HG03378 (cell line): ENCODE measurements at regions not wholly inside any gene's neighbourhood (a gene's known extent, or its start where the extent isn't known, plus 50 kb on each side); places are given as distances from the start of the nearest gene placed in this dataset.

Experiments
- ATAC-seq: cut with Tn5 transposase; IDR thresholded peaks from one replicate; pipeline ENCODE4 v1.9.1; 2021; ENCODE audit warnings: mild to moderate bottlenecking, moderate library complexity; ENCODE audit not compliant: unreplicated experiment

DNA sequence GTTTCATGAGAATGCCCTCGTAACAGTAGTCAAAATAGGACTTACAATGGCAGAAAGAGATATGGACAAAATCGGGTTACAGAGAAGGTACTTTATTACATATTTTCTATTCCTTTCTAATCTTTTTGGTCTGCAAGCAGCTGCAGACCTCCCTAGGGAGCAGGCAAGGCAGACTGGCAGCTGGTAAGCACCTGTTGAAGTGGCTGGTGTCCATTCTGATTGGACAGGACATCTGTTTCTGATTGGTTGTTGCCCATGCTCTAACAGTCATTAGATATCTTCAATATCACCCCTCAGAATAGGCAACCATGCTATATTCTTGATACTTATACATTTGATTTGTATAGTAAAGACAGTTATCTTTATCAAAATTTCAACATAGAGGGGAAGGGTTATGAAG, 606.3 kb downstream of the KCNJ2 start:
- no peak for ATAC-seq

DNA sequence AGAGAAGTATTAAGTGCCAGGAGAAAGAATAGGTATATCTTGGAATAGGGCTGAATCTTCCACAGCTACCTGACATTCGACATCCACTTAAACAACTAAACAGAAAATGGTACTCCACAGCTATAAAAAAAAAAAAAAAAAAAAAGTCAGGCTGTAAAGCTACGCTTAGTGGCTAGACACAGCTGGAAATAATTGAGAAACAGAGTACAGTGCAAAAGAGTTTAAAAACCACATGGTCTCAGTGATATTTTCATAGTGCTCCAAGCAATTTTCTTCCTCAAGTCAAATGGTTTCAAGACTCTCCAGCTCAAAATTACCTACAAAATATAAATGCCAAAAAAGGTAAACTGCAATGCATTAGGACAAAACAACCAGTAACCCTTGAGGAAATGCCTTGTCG, 607.1 kb downstream of the KCNJ2 start:
- no peak for ATAC-seq

DNA sequence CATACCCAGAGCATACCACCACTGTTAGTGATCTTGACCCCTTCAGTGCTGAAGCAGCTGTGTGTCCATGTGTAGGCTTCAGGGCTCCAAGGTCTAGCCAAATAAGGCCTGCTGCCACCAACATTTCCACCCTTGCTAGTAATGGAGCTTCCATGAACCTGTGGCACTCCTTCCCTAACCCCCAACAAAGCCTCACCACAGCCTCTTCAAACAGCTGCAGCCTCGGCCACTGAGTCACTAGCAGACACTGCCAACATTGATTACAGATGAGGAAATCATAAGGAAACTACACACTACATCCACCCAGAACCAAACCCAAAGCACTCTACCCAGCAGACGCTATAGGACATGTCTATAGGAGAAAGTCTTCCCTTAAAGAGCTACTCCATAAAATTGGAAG, 610.7 kb downstream of the KCNJ2 start:
- no peak for ATAC-seq

DNA sequence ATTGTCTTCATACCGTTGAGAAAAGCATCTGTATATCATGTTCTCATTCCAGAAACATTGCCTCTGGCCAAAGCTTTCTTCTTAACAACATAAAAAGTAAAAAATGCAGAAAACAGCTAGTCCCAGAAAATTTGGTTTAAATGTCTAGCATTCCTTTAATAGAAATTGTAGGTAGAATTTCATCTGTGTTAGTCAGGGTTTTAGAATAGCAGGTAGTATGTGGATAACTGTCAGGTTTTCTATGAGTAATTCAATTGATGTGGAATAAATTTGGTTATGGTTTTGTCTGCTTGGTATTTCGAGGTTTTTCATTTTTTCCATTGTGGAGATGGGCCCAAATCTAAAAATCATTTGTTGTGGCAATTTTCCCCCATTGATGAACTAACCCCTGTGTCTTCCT, 616.7 kb downstream of the KCNJ2 start:
- no peak for ATAC-seq

DNA sequence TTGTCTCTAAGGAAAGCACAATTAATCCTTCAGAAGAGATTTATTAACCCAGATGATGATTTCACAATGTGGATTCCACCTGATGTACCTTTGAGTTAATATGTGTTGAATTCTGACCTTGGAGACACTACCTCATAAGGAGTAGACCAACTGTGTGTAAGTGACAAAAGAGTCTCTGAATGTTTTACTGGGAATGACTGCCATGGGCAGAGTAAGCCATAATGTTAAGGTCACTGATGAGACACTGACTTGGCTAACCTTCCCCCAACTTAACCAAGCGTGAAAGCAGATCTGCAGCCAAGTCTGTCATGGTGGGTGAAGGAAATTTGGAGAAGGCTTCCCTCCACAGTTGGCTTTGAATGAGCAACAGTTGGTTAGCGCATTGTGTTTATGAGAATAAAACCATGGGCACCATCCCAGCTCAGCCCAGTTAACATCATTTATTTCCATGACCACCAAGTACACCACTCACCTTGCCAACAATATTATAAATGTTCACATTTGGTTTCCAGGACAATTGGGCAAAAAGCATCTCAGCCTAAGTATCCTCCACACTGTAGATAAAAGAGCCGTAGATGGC, 618.5 kb downstream of the KCNJ2 start:
- ATAC-seq = no peak

DNA sequence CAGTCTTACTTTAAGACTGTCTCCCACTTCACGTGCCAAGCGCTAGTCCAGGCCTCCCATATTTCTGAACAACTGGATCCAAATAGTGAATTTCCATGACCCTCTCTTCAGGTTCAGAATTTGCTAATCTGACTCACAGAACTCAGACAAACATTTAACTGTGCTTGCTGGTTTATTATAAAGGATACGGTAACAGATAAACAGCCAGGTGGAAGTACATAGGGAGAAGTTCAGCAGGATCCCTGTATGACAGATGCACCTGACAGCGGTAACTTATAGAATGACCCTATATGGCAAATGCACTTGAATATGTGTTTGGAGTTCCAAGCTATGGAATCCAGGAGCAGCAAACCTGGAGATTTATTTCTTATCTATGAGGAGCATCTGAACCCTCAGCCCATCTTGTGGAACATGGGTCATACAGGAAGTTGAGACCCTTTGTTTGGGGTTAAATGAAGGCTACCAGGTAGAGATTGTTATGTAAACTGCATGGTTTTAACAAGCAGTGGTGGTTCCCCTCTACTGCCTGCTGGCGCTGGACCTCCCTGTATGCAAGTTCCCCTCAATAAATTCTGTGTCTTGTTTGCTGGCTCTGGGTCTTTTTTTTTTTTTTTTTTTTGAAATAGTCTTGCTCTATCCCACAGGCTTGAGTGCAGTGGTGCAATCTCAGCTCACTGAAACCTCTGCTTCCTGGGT, 622.6 kb downstream of the KCNJ2 start:
- ATAC-seq = no peak

DNA sequence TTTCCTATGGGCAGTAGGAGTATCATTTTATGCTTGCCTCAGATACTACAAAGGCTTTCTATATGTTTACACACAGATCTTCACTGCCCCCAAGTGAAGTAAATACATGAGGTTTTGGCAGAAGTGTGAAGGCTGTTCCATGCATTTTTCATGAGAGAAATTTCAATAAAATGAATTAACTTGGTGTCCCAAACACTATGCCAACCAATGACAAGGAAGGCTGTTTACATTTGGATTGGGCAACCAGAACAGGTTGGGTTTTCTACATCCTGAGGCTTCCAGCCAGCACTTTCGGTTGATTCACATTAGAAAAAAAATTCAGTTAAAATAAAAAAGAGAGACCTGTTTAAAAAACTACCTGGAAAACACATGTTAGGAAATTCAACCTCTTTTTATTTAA, 625.4 kb downstream of the KCNJ2 start:
- no peak for ATAC-seq

DNA sequence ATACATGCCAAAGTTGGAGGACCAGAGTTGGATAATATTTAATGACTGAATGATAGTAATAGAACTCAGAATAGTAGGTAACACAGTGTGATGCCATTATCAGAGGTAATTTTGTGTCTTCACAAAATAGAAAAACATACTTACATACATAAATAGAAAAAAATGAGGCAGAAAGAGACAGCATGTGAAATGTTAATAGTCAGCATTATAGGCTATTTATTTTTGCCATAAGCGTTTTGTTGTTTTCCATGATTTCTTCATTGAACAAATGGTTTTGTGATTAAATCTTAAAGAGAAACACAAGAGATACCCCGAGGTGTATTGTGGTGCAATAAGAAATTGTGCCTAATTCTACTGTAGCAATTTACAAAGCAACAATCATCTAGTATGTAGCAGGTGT, 626.3 kb downstream of the KCNJ2 start:
- ATAC-seq = no peak

DNA sequence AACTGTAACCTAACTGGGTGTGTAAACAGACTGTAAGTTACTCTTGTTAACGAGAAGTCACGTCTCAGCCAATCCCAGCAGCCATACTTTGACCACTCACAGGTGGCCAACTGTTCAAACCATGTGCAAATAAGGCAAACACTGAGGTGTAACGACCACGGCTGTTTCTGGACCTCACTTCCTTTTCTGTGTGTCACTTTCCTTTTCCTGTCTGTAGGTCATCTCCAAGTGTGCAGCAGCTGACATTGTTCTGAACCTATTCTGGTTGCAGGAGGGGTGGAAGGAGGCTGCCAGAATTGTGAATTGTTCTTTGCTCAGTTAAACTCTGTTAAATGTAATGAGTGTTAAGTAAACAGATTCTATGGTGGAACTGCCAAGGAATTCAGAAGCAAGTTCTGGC, 627.4 kb downstream of the KCNJ2 start:
- ATAC-seq = no peak

DNA sequence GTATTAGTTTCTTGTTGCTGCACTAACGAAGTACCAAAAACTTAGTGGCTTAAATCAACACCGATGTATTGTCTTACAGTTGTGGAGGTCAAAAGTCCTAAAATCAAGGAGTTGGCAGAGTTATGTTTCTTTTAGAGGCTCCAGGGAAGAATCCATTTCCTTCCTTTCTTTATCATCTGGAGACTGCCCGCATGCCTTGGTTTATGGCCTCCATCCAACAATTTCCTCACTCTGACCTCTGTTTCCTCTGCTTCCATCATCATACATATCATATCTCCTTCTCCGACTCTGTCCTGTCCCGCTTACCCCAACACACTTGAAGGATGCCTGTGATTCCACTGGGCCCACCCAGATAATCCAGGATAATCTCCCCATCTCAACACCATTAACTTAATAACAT, 627.8 kb downstream of the KCNJ2 start:
- ATAC-seq = no peak

DNA sequence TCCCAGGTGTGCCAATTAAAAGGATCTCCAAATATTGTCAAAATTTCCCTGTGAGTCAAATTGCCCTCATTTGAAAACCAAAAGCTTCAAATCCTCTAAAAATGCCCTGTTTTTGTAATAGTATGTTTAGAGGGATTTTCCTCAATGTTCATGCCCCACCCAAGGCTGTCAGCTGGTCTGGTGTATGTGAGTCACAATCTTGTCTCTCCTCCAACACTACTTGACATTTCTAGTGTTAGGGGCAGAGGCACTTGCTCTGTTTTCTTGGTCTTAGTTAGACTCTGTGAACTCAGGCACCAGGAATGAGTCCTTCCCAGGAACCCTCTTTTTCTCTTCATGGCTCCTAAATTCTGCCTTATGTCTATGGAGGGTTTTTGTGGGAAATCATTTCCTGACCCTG, 634.8 kb downstream of the KCNJ2 start:
- ATAC-seq = no peak

DNA sequence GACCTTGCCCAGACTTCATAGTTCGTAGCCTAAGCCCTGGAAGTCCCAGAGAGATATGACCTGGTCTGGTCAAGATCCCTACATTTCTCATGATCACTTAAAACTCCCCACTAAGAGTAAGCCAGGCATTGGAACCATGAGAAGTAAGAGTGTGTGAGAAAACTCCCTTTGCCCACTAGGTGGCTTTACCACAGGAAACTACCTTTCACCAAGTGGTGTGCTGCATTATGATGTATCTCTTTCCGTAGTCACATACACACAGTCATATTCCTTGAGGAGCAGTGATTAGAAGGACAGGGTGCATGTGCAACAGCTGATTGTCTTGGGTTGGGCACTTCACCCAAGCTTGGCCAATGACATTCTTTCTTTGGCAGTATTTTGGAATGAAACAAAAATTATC, 639.3 kb downstream of the KCNJ2 start:
- ATAC-seq = no peak

DNA sequence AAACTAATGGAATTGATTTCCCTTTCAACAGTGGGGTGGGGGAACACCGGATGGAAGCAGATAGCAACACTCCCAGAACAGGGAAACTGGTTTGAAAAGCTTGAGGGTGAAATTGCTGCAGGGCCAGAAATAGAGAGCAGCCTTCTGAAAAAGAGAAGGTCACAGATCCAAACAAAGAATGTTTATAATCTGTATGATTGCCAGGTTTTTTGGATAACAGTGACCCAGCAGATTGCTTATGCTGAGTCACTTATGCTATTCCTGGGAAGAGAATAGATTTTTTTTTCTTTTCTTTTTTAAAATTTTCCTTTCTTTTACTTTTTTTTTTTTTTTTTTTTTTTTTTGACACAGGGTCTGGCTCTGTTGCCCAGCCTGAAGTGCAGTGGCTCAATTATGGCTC, 641.3 kb downstream of the KCNJ2 start:
- no peak for ATAC-seq

DNA sequence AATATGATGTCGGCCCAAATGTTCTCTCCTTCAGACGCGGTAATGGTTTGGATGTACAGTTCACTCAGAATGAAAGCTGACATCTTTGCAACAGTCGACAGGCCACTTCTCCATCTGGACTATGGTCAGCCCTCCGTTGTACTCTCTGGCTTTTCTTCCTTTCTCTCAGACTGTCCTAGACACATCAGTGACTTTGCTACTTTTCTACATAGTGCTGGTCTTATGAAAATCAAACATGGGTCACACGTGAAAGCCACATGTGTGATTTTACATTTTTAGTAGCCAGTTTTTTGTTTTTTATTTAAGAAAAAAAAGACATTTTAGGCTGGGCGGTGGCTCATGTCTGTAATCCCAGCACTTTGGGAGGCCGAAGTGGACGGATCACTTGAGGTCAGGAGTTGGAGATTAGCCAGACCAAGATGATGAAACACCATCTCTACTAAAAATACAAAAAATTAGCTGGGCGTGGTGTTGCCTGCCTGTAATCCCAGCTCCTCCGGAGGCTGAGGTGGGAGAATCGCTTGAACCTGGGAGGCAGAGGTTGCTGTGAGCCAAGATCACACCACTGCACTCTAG, 644.1 kb downstream of the KCNJ2 start:
- no peak for ATAC-seq

DNA sequence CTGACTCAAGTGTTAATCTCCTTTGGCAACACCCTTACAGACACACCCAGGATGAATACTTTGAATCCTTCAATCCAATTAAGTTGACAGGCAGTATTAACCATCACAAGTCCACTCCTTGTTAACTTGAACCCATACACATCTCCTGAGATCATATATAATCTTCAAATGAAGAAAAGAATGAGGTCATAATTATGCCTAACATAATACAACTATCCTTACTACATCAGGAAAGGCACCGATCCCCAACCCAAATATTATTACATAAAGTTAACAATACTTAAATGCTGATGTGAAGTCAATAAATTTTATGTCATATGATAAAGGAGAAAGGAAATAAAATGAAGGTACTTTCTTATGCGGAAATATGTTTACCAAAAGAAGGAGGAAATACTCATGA, 649.9 kb downstream of the KCNJ2 start:
- ATAC-seq = no peak

DNA sequence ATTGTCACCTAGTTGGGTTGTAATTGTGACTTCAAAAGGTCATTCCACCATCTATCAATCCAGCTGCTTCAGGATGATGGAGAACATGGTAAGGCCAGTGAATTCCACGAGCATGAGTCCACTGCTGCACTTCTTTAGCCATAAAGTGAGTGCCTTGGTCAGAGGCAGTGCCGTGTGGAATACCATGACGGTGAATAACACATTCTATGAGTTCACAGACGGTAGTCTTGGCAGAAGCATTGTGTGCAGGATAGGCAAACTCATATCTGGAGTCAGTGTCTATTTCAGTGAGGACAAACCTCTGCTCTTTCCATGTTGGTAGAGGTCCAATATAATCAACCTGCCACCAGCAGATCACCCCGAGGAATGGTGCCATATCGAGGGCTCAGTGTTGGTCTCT, 650.9 kb downstream of the KCNJ2 start:
- no peak for ATAC-seq

DNA sequence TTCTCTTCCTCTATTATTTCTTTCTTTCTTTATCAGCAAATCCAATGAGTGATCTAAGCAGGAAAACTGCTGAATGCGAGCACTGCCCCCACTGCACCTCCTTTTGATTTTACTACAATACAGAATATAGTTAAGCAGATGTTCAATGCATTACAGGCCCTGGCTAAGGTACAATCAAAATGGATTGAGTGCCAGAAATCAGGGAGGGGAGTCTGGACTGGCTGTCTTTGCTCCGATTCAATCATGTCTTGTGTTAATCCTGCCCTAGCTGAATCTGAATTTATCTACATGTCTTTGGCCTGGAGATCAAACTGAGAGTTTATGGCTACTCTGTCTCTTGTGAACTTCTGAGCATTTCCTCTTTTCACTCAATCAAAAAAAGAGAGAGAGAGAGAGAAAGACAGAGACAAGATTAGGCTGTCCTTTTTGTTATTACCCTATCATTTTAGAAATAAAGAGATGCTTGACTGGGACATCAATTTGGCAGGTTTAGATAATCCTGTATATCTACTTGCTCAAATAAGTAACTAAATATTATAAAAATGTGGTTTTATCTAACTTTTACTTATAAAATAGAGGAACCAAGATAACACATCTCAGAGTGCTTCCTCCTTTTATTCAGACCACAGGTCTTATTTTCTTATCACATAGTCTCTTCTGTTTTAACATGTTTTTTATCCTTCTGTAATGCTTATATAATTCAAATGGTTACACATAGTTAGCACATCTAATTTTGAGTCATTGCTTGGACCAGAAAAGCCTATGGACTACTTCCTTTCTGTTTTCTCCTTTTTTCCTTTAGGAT, 656.2 kb downstream of the KCNJ2 start:
- no peak for ATAC-seq

DNA sequence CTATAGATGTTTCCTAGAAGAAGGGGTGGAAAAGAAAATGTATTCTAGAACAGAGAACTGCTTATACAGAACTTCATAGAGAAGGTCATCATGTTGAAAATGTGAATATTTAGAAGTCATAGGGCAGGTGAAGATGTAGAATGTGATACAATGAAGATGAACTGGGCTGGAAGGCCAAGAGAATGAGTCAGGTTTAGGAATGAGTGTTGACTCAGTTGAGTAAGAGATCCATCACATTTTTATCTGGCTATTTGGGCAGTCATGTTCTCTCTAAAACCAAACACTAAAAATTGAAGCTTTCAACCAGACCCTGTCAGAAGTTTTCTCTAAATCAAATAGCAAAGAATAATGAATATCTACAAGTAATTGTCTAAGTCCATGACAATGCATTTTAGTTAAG, 660.5 kb downstream of the KCNJ2 start:
- no peak for ATAC-seq

DNA sequence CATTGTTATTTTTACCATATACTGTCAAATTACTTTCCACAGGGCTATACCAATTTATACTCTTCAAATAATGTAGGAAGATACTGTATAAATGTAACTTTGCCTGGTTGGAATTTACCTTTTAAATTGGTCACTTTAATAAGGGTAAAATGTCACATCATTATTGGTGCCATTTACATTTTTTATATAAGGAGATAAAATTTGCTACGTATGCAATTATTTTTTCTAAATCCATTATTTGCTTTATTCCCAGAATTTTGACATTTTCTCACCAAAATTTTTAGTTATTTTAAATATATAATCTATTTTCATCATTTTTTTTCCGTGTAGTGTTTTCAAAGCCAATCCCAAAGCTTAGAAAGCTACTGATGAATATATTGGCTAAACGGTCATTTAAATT, 664.7 kb downstream of the KCNJ2 start:
- ATAC-seq = no peak

DNA sequence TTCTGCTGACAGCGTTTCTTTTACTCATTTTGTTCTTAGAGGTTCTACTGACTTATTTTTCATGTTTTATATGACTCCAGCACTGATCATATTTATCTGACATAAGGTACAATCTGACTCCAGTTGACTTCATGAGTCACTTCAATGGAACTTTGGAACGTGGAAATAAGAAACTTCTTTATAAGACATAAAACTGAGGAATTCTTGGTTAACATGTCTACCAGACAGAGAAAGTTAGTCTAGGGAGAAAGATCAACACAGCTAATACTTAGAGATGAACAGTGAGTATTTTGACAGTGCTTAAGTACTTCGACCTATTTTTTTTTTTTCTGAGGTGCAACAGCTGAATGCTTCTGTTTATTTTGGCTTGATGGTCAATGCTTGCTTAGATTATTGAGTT, 679.5 kb downstream of the KCNJ2 start:
- no peak for ATAC-seq

DNA sequence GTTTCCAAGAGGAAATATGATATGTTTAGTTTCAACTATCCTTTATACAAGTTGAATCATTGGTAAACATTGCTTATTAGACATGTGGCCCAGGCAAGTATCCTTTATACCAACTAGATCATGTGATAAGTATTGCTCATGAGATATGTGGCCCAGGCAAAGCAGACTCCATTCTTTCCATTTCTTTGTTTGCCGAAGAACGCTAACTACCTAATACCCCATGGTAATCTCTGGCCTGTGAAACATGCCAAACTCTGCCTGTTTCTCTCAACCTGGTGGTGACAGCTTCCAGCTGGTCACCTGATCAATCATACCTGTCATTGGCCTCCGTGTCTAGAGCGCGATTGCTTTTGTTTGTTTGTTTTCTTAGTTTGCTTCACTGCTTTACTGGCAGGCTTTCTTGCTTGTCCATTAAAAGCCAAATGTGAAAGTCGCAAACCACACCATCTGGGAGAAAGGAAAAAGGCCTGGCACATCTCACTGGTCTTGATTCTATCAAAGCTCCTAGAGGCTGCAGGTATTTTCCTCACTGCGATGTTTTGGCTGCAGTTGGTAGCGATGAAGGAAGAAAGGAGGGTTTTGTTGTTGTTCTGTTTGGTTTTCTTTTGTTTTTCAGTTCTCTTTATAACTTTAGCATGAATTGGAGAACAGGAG, 686.2 kb downstream of the KCNJ2 start:
- no peak for ATAC-seq
